ENCODE measurements at regions not wholly inside any gene's neighbourhood (a gene's known extent, or its start where the extent isn't known, plus 50 kb on each side); places are given as distances from the start of the nearest gene placed in this dataset.

DNA sequence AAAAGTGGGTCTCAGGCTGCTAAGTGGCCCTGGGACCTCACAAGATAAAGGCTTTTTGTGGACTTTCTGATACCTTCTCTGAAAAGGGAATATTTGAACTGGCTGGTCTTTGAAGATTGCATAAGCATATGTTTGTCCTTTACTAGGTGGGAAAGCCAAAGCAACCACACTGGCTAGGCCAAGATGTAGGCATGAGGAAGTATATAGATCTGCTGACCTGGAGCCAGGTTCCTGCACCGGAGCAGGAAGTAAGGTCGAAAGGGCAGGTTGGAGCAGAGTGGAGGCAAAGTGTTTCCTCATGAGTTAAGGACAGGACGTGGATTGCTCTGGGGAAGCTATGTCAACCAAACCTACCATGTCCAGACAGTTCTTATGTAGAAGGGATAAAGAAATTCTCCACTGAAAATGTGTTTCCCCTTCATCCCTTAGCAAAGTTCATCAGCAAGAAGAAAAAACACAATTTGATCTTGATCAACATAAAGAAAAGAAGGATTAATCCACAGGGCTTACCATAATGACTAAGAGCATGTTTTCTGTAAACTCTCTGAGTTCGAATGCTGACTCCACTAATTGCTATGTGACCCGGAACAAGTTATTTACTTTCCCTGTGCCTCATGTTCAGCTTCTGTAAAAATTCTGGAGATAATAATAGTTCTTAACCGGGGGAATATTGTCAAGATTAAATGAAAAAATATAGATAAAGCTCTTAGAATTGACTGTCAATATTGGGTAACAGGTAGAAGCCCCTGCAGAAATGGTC lies 156.1 kb upstream of the SRD5A2 start:
- 73% methylated on average over 6 of the region's 6 CpGs for WGBS
- Histone ChIP-seq H3K4me1 (no peaks in the 10 kb centered on the region), H3K27me3 (no peaks in the 10 kb centered on the region), H3K4me3 (no peak overlapping the region), H3K36me3 (no peaks in the 10 kb centered on the region), H3K27ac (replicated peaks in 1 of 4) (no peak overlapping the region), H3K9me3 (no peaks in the 10 kb centered on the region)
- no peak for DNase-seq (ENCODE audit: extremely low spot score)
- TF ChIP-seq POLR2A (IDR thresholded peaks at IDR 0.05; ENCODE audit: low read depth) (no peak), POLR2AphosphoS5 (IDR thresholded peaks at IDR 0.05) (no peak), EP300 (IDR thresholded peaks at IDR 0.05) (no peak)
- TF ChIP-seq, protein P1, sequence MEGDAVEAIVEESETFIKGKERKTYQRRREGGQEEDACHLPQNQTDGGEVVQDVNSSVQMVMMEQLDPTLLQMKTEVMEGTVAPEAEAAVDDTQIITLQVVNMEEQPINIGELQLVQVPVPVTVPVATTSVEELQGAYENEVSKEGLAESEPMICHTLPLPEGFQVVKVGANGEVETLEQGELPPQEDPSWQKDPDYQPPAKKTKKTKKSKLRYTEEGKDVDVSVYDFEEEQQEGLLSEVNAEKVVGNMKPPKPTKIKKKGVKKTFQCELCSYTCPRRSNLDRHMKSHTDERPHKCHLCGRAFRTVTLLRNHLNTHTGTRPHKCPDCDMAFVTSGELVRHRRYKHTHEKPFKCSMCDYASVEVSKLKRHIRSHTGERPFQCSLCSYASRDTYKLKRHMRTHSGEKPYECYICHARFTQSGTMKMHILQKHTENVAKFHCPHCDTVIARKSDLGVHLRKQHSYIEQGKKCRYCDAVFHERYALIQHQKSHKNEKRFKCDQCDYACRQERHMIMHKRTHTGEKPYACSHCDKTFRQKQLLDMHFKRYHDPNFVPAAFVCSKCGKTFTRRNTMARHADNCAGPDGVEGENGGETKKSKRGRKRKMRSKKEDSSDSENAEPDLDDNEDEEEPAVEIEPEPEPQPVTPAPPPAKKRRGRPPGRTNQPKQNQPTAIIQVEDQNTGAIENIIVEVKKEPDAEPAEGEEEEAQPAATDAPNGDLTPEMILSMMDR (IDR thresholded peaks at IDR 0.05), result no peak
- intact Hi-C loops (cut with DNase I), result no loop called here

DNA sequence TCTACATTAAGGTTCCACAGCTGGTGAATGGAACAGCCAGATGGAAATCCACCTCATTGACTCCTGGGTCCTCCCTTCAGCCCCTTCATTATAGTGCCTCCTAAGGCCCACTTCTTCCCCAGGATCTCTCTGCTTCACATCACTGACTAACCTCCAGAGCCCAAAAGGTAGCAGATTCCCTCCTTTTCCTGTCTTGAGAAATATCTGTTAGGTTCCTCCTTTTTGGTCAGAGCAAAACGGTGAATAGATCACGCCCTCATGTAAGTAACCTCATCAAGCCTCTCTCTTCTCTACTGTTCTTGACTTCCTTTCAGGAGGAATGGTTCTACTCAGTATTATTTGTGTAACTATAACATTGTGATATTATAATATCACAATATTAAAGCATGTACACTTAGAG lies 155.0 kb upstream of the SRD5A2 start:
- Histone ChIP-seq H3K36me3 (no peaks in the 10 kb centered on the region), H3K27ac (replicated peaks in 1 of 4) (no peak overlapping the region), H3K4me1 (no peaks in the 10 kb centered on the region), H3K9me3 (no peaks in the 10 kb centered on the region), H3K27me3 (no peaks in the 10 kb centered on the region), H3K4me3 (no peak overlapping the region)
- intact Hi-C loops (cut with DNase I), result no loop called here
- 78% methylated on average over 2 of the region's 2 CpGs for WGBS
- TF ChIP-seq POLR2A (IDR thresholded peaks at IDR 0.05; ENCODE audit: low read depth) (no peak), EP300 (IDR thresholded peaks at IDR 0.05) (no peak)
- TF ChIP-seq, protein P1 (IDR thresholded peaks at IDR 0.05), result no peak
- no peak for DNase-seq (ENCODE audit: extremely low spot score)

DNA sequence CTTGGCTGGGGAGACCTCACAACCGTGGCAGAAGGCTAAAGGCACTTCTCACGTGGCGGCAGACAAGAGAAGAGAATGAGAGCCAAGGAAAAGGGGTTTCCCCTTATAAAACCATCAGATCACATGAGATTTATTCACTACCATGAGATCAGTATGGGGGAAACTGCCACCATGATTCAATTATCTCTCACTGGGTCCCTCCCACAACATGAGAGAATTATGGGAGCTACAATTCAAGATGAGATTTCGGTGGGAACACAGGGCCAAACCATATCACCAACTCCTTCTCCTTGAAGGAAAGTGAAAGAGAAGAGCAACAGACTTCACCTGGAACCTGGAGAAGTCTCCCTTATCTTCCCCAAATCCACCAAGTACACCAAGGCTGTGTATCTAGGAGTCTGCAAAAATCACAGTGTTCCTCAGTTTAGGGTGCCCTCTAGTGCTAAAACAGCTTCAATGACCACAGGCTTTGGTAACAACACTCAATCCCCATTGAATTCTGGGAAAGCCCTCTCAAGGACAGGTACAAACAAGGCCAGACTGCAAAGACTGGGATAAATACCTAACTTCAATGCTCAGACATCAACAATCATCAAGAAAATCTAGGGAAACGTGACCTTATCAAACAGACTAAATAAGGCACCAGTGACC lies 148.8 kb upstream of the SRD5A2 start:
- DNase-seq (ENCODE audit: extremely low spot score), result no peak
- Histone ChIP-seq H3K4me3 (no peak overlapping the region), H3K4me1 (no peaks in the 10 kb centered on the region), H3K36me3 (no peaks in the 10 kb centered on the region), H3K27me3 (no peaks in the 10 kb centered on the region), H3K27ac (replicated peaks in 1 of 4) (no peak overlapping the region), H3K9me3 (no peaks in the 10 kb centered on the region)
- TF ChIP-seq POLR2AphosphoS5 (IDR thresholded peaks at IDR 0.05) (no peak), POLR2A (IDR thresholded peaks at IDR 0.05; ENCODE audit: low read depth) (no peak), EP300 (IDR thresholded peaks at IDR 0.05) (no peak)
- intact Hi-C loops (cut with DNase I), result no loop called here
- WGBS, result 78% methylated on average over 5 of the region's 5 CpGs

DNA sequence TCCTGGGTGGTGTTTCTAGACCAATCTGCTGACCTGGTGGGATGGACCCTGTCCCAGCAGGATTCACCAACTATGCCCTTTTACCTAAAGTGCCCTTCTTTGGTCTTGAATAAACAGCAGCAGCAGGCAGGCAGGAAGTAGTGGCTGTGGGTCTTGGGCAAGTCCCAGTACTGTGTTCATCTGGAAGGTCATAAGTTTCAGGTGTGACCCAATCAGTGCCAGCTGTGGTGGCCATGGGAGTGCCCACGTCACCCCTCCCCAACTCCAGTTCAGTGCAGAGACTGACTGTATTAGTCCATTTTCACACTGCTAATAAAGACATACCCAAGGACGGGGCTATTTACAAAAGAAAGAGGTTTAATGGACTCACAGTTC lies 148.3 kb upstream of the SRD5A2 start:
- WGBS, result 68% methylated on average over 2 of the region's 2 CpGs
- Histone ChIP-seq H3K4me3 (no peak overlapping the region), H3K36me3 (no peaks in the 10 kb centered on the region), H3K4me1 (no peaks in the 10 kb centered on the region), H3K27ac (replicated peaks in 1 of 4) (no peak overlapping the region), H3K9me3 (no peaks in the 10 kb centered on the region), H3K27me3 (no peaks in the 10 kb centered on the region)
- TF ChIP-seq POLR2A (IDR thresholded peaks at IDR 0.05; ENCODE audit: low read depth), result no peak
- no peak for TF ChIP-seq EP300 (IDR thresholded peaks at IDR 0.05)
- TF ChIP-seq, protein P1 (IDR thresholded peaks at IDR 0.05), result no peak
- intact Hi-C loops (cut with DNase I), result no loop called here
- DNase-seq (ENCODE audit: extremely low spot score), result no peak

DNA sequence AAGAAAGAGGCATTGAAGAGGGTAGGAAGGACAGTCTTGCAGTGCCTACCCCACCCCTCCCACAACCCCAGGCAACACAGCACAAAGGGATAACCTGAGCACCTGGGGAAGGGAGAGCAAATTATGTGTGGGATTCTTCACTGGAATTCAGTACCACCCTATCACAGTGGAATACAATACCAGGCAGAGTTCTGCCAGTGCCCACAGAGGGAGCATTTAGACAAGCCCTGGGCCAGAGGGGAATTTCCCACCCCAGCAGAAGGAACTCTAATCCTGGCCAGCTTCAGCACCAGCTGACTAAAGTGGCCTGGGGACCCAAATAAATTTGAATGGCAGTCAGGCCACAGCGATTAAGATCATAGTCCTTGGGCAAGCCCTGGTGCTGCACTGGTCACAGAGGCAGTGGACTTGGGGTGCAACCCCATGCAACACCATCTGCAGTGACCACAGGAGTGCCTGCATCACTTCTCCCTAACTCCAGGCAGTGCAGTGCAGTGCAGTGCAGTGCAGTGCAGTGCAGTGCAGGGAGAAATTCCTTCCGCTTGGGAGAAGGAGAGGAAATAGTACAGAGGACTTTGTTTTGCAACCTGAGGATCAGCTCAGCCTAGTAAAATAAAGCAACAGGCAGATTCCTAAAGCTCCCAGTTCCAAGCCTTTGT lies 147.8 kb upstream of the SRD5A2 start:
- intact Hi-C loops (cut with DNase I), result no loop called here
- WGBS, result 100% methylated on average over 2 of the region's 2 CpGs
- TF ChIP-seq EP300 (IDR thresholded peaks at IDR 0.05), result no peak
- TF ChIP-seq POLR2A (IDR thresholded peaks at IDR 0.05; ENCODE audit: low read depth), result no peak
- no peak for TF ChIP-seq POLR2AphosphoS5 (IDR thresholded peaks at IDR 0.05)
- TF ChIP-seq, protein P1 (IDR thresholded peaks at IDR 0.05), result no peak

More for the DNA sequence above, 147.8 kb upstream of the SRD5A2 start:
- DNase-seq (ENCODE audit: extremely low spot score), result no peak
- Histone ChIP-seq H3K4me1 (no peaks in the 10 kb centered on the region), H3K27ac (replicated peaks in 1 of 4) (no peak overlapping the region), H3K27me3 (no peaks in the 10 kb centered on the region), H3K9me3 (no peaks in the 10 kb centered on the region), H3K4me3 (no peak overlapping the region), H3K36me3 (no peaks in the 10 kb centered on the region)

Data from esophagus muscularis mucosa (tissue), 4 donors.